HepG2 (cell line): ENCODE measurements at regions not wholly inside any gene's neighbourhood (a gene's known extent, or its start where the extent isn't known, plus 50 kb on each side); places are given as distances from the start of the nearest gene placed in this dataset.

Source experiments
- ATF5 ChIP-seq: sonication (generic); formaldehyde crosslinking; IDR thresholded peaks from 2 replicates; pipeline ENCODE4 v1.4.0; 2020; ENCODE audit warnings: mild to moderate bottlenecking, low read depth, missing genetic modification reagents
- ATF6 ChIP-seq: sonication (generic); formaldehyde crosslinking; conservative IDR thresholded peaks from 2 replicates; pipeline ENCODE4 v1.4.0; 2020; ENCODE audit warnings: missing genetic modification reagents
- ATF7 ChIP-seq, 2 experiments: fragments of 450-650 bp in 1 of 2; sonication (generic) in 1 of 2; formaldehyde crosslinking in 1 of 2; IDR thresholded peaks; 2 replicates each; pipeline versions ENCODE4 v1.4.0 to v1.6.1; 2016 to 2020; ENCODE audit warnings: antibody characterized with exemption in 1 of 2, mild to moderate bottlenecking in 1 of 2, missing genetic modification reagents in 1 of 2
- MXI1 ChIP-seq: IDR thresholded peaks from 3 replicates; pipeline ENCODE4 v1.6.1; 2012; ENCODE audit warnings: low read depth, low read length, inconsistent platforms, borderline replicate concordance
- NR3C1 ChIP-seq: sonication (generic); formaldehyde crosslinking; IDR thresholded peaks from 2 replicates; pipeline ENCODE4 v1.4.0; 2020; ENCODE audit warnings: missing genetic modification reagents
- PRDM4 ChIP-seq: sonication (generic); formaldehyde crosslinking; IDR thresholded peaks from 2 replicates; pipeline ENCODE4 v1.9.0; 2021; ENCODE audit warnings: missing genetic modification reagents, borderline replicate concordance
- REST ChIP-seq, 2 experiments: IDR thresholded peaks; 2 replicates each; pipeline ENCODE4 v1.6.1; 2011 to 2012; ENCODE audit warnings: low read length in 2 of 2, borderline replicate concordance in 1 of 2, low read depth in 1 of 2, mild to moderate bottlenecking in 1 of 2, moderate library complexity in 1 of 2
- SALL1 ChIP-seq: sonication (generic); formaldehyde crosslinking; IDR thresholded peaks from 2 replicates; pipeline ENCODE4 v1.8.0; 2022; ENCODE audit warnings: mild to moderate bottlenecking, missing genetic modification reagents
- ZNF800 ChIP-seq: sonication (generic); formaldehyde crosslinking; IDR thresholded peaks from 2 replicates; pipeline ENCODE4 v1.4.0; 2020; ENCODE audit warnings: missing genetic modification reagents
- TF ChIP-seq, protein P1 (sequence below): sonication (generic); formaldehyde crosslinking; conservative IDR thresholded peaks from 2 replicates; pipeline ENCODE4 v1.4.0; 2020; ENCODE audit warnings: missing genetic modification reagents
- TF ChIP-seq, protein P2 (sequence below), 2 experiments: sonication (generic) in 1 of 2; formaldehyde crosslinking in 1 of 2; IDR thresholded peaks; 2 replicates each; pipeline versions ENCODE4 v1.4.0 to v1.6.1; 2018 to 2020; ENCODE audit warnings: missing genetic modification reagents in 2 of 2, borderline replicate concordance in 1 of 2, low read depth in 1 of 2, mild to moderate bottlenecking in 1 of 2, missing biosample characterization in 1 of 2

DNA sequence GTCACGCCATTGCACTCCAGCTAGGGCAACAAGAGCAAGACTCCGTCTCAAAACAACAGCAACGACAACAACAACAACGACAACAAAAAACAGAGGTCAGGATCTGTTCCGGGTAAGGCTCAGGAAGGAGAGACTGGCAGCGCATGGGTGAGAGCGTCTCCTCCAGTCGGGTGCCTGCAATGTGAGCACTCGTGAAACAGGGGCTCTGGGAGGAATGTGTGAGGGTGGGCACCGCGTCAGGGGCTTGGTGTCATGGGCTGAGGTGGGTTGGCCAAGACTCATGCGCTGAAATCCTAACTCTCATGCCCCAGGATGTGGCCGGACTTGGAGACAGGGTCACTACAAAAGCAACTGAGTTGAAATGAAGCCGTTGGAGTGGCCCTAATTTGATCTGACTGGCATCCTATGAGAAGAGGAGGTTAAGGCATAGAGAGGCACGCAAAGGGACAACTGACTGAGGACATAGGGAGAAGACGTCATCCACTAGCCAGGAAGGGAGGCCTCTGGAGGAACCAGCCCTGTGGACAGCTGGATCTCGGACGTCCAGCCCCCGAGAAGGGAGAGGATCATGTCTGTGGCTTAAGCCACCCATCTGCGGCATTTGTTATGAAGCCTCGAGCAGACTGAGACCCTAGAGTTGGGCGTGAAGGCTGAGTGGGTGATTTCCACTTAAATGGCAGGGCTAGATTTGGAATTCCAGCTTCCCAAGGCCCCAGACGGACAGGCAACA, 241.5 kb upstream of the PITRM1 start (continued):
- TF ChIP-seq MXI1: no peak
- TF ChIP-seq ATF7 (IDR thresholded peaks at IDR 0.05): no peak
- no peak for TF ChIP-seq ATF7 (CRISPR knock-in tag; IDR thresholded peaks at IDR 0.05)
- TF ChIP-seq, protein P1, sequence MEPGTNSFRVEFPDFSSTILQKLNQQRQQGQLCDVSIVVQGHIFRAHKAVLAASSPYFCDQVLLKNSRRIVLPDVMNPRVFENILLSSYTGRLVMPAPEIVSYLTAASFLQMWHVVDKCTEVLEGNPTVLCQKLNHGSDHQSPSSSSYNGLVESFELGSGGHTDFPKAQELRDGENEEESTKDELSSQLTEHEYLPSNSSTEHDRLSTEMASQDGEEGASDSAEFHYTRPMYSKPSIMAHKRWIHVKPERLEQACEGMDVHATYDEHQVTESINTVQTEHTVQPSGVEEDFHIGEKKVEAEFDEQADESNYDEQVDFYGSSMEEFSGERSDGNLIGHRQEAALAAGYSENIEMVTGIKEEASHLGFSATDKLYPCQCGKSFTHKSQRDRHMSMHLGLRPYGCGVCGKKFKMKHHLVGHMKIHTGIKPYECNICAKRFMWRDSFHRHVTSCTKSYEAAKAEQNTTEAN: no peak
- no peak for TF ChIP-seq PRDM4 (CRISPR knock-in tag)
- no peak for TF ChIP-seq ATF5 (CRISPR knock-in tag)
- TF ChIP-seq ZNF800 (CRISPR knock-in tag): no peak
- no peak for TF ChIP-seq REST (IDR thresholded peaks at IDR 0.05; ENCODE audit: borderline replicate concordance in 1 of 2, low read depth in 1 of 2, low read length in 2 of 2)
- TF ChIP-seq ATF6 (CRISPR knock-in tag): no peak
- TF ChIP-seq, protein P2, sequence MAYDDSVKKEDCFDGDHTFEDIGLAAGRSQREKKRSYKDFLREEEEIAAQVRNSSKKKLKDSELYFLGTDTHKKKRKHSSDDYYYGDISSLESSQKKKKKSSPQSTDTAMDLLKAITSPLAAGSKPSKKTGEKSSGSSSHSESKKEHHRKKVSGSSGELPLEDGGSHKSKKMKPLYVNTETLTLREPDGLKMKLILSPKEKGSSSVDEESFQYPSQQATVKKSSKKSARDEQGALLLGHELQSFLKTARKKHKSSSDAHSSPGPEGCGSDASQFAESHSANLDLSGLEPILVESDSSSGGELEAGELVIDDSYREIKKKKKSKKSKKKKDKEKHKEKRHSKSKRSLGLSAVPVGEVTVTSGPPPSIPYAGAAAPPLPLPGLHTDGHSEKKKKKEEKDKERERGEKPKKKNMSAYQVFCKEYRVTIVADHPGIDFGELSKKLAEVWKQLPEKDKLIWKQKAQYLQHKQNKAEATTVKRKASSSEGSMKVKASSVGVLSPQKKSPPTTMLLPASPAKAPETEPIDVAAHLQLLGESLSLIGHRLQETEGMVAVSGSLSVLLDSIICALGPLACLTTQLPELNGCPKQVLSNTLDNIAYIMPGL (CRISPR knock-in tag; IDR thresholded peaks at IDR 0.05; ENCODE audit: borderline replicate concordance in 1 of 2, low read depth in 1 of 2): no peak
- TF ChIP-seq SALL1: no peak
- TF ChIP-seq NR3C1 (CRISPR knock-in tag): no peak
